DND-41 (cell line): ENCODE measurements at regions not wholly inside any gene's neighbourhood (a gene's known extent, or its start where the extent isn't known, plus 50 kb on each side); places are given as distances from the start of the nearest gene placed in this dataset.

Experiments used
- ATAC-seq: fragments of 200-7000 bp; cut with Tn5 transposase; 3 replicates; pipeline ENCODE4 v1.9.1; 2021; ENCODE audit warnings: low read depth; ENCODE audit not compliant: insufficient read depth
- DNase-seq: peaks from one replicate; pipeline ENCODE4 v3.0.0-alpha.2; 2020
- H2AFZ ChIP-seq: 2 replicates; pipeline ENCODE4 v1.6.0; 2012; ENCODE audit warnings: low read depth, low read length
- H3K27ac ChIP-seq: 2 replicates; pipeline ENCODE4 v1.5.1; 2012; ENCODE audit warnings: low read length, inconsistent platforms
- H3K27me3 ChIP-seq: fragments of 200-600 bp; sonication (generic); 2 replicates; pipeline ENCODE4 v1.6.0; 2012; ENCODE audit warnings: low read length, mild to moderate bottlenecking, inconsistent platforms; ENCODE audit not compliant: insufficient read depth, poor library complexity
- H3K36me3 ChIP-seq: 2 replicates; pipeline ENCODE4 v1.5.1; 2012; ENCODE audit warnings: low read length, inconsistent platforms; ENCODE audit not compliant: insufficient read depth
- H3K4me1 ChIP-seq: 2 replicates; pipeline ENCODE4 v1.5.1; 2012; ENCODE audit warnings: mild to moderate bottlenecking, low read length; ENCODE audit not compliant: insufficient read depth
- H3K4me2 ChIP-seq: 2 replicates; pipeline ENCODE4 v1.6.0; 2012; ENCODE audit warnings: mild to moderate bottlenecking, moderate library complexity, low read length, inconsistent platforms; ENCODE audit not compliant: insufficient read depth
- H3K4me3 ChIP-seq, 2 experiments: fragments of 200-600 bp in 1 of 2; shearing (Covaris generic) in 1 of 2; 2 replicates each; pipeline ENCODE4 v1.5.1; 2012 to 2016; ENCODE audit warnings: inconsistent platforms in 2 of 2, low read length in 2 of 2, mild to moderate bottlenecking in 2 of 2, low read depth in 1 of 2, moderate library complexity in 1 of 2
- H3K79me2 ChIP-seq: 2 replicates; pipeline ENCODE4 v1.6.0; 2012; ENCODE audit warnings: low read length, inconsistent platforms; ENCODE audit not compliant: insufficient read depth
- H3K9ac ChIP-seq: 2 replicates; pipeline ENCODE4 v1.6.0; 2012; ENCODE audit warnings: low read depth, mild to moderate bottlenecking, inconsistent platforms, low read length, moderate library complexity
- H3K9me3 ChIP-seq: 2 replicates; pipeline ENCODE4 v1.5.1; 2012; ENCODE audit warnings: low read length, moderate library complexity, mild to moderate bottlenecking, inconsistent platforms; ENCODE audit not compliant: insufficient read depth, severe bottlenecking
- H4K20me1 ChIP-seq: 2 replicates; pipeline ENCODE4 v1.6.0; 2012; ENCODE audit warnings: low read length; ENCODE audit not compliant: insufficient read depth
- CTCF ChIP-seq: IDR thresholded peaks from 2 replicates; pipeline ENCODE4 v1.5.1; 2012; ENCODE audit warnings: borderline replicate concordance, low read length, moderate library complexity, mild to moderate bottlenecking; ENCODE audit not compliant: poor library complexity, severe bottlenecking; ENCODE audit errors: extremely low read depth
- EZH2 ChIP-seq: IDR thresholded peaks from 3 replicates; pipeline ENCODE4 v1.6.1; 2012; ENCODE audit warnings: borderline replicate concordance, low read depth, mild to moderate bottlenecking, moderate library complexity, low read length, inconsistent platforms; ENCODE audit not compliant: severe bottlenecking

GRCh38 chr15:70453238-70453637 lies 310.1 kb downstream of the UACA start:
- Histone ChIP-seq H4K20me1 (0 out of 2 replicates have a peak, but pooled peaks cover 2% of the 10 kb centered on the region), H3K27ac (peak overlapping the region; percentile 91; the same call in 1 of the 2 replicates), H3K79me2 (no peaks in the 10 kb centered on the region), H3K4me1 (peaks cover 60% of the 10 kb centered on the region), H3K9ac (no peak overlapping the region), H2AFZ (no peak overlapping the region), H3K36me3 (no peaks in the 10 kb centered on the region), H3K4me2 (no peak overlapping the region), H3K27me3 (no peaks in the 10 kb centered on the region), H3K9me3 (no peaks in the 10 kb centered on the region), H3K4me3 (no peak overlapping the region)
- no peak for DNase-seq
- no peak for ATAC-seq
- TF ChIP-seq EZH2 (no peak), CTCF (no peak)

GRCh38 chr15:70451821-70452653 lies 311.3 kb downstream of the UACA start:
- Histone ChIP-seq H3K4me2 (peak overlapping the region; percentile 45), H3K4me3 (peak overlapping the region in 1 of 2 experiments; percentile 13; a peak in 1 of 4 replicates), H3K9me3 (no peaks in the 10 kb centered on the region), H3K79me2 (no peaks in the 10 kb centered on the region), H3K36me3 (no peaks in the 10 kb centered on the region), H2AFZ (no peak overlapping the region), H3K27me3 (no peaks in the 10 kb centered on the region), H3K9ac (peak overlapping the region; percentile 51), H3K27ac (peak overlapping the region; percentile 91), H4K20me1 (0 out of 2 replicates have a peak, but pooled peaks cover 2% of the 10 kb centered on the region), H3K4me1 (peaks cover 72% of the 10 kb centered on the region)
- TF ChIP-seq CTCF (no peak), EZH2 (no peak)
- ATAC-seq (peak; percentile 61), DNase-seq (peak; percentile 93)

GRCh38 chr15:70450142-70450443 lies 313.3 kb downstream of the UACA start:
- H2AFZ ChIP-seq, result no peak overlapping the region
- H3K4me3 ChIP-seq, result no peak overlapping the region
- TF ChIP-seq CTCF, result no peak
- TF ChIP-seq EZH2, result no peak
- DNase-seq (no peak), ATAC-seq (no peak)
- peak overlapping the region; percentile 91 for H3K27ac ChIP-seq
- H3K4me1 ChIP-seq, result peaks cover 91% of the 10 kb centered on the region
- H4K20me1 ChIP-seq, result 0 out of 2 replicates have a peak, but pooled peaks cover 2% of the 10 kb centered on the region
- no peak overlapping the region for H3K9ac ChIP-seq
- no peak overlapping the region for H3K4me2 ChIP-seq
- H3K36me3 ChIP-seq, result no peaks in the 10 kb centered on the region
- H3K79me2 ChIP-seq, result no peaks in the 10 kb centered on the region
- no peaks in the 10 kb centered on the region for H3K27me3 ChIP-seq
- no peaks in the 10 kb centered on the region for H3K9me3 ChIP-seq
